ENCODE measurements at regions not wholly inside any gene's neighbourhood (a gene's known extent, or its start where the extent isn't known, plus 50 kb on each side); places are given as distances from the start of the nearest gene placed in this dataset.

- no peak for DNase-seq
Observed at GRCh38 chr1:103854279-103854678, 104.6 kb downstream of the AMY1C start.

GRCh38 chr1:103859721-103860120 is 110.0 kb downstream of the AMY1C start:
- no peak for DNase-seq

DNA sequence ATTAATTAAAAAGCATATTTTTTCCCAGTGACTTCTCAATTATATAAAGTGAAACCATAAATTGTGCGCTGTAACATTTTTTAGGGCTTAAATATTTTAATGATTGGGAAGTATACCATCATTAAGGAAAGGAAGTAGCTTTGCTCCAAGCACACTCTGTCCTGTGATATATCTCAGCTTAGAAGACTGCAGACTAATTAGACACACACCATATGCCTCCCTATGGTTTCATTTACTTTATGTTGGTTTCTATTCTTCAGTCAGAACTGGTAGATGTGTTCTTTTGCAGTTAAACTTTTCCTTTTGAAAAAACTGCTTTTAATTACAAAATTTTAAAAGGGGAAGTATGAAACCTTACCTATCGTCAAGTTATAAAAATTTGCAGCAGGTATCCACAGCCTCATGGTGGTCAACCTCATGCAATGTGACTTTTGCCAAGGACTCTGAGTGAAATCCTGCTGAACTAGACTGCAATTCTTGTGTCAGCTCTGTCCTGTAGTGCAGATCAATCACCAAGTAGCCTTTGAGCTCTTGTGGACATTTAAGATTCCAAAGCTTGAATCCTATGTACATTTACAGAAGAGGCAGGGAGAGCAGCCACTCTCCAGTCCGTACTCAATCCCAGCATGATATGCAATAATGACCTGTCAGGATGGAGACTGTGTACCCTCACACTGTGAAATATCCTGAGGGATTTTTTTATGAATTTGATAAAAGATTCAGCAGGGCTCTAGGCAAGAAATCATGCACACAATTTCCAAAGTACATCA is 149.1 kb downstream of the AMY1C start:
- no peak for DNase-seq

DNA sequence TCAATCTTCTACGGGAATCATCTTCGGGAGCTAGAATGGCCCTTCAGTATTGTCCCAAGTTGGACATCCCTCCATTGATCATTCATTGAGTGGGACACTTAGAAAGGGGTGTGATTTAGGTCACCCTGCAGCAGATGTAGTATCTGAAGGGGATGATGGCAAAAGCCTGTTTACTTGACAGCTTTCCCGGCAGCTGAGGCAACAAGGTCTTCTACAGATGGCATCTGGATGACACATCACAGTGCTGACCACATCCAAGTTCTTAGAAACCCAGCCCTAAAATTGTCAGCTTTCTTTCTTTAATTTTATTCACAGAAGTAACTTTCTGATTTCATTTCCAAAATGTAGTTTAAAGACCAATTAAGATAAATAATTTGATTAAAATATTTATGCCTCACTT is 150.3 kb downstream of the AMY1C start:
- no peak for DNase-seq

- no peak for DNase-seq
Observed at GRCh38 chr1:103901072-103901471, 151.4 kb downstream of the AMY1C start.

GRCh38 chr1:103905363-103905762 is 155.7 kb downstream of the AMY1C start:
- no peak for DNase-seq

DNA sequence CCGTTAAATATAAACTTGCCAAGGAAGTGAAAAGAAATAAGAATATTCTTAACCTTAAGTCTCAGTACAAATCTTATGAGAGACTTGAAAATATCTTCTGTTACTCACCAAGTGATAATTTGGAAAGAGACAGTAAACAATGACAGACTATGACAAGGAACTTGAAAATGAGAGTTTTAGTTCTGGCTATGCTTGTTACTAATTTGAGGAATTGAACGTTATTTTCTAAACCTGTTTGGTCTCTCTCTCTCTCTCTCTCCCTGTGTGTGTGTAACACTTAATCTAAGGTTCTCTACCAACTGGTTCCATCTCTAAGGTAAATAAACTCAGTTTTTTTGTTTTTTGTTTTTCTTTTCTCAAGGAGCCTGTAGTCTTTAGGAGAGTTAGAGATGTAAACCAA is 161.8 kb downstream of the AMY1C start:
- DNase-seq = no peak

DNA sequence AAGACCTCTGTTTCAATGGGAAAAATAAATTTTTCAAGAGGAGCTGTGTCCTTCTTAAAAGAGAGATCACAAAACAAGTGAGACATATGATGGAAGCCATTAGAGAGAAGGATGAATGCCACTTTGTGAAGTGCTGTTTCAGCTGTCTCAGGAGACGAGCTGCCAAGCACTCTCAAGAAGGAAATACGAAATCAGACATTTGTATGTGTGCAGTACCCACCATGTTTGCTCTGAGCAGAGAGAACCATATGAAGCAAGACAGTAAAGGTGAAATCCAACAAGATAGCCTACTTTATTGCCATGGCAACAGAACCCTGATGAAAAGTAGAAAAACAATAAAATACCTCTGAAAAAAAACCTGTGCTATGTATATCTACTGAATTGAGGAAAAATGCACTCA is 168.1 kb downstream of the AMY1C start:
- DNase-seq = no peak

GRCh38 chr1:103931891-103932290 is 182.2 kb downstream of the AMY1C start:
- DNase-seq = no peak

GRCh38 chr1:103937763-103938357 is 188.2 kb downstream of the AMY1C start:
- DNase-seq = no peak

GRCh38 chr1:103941086-103941485 is 191.4 kb downstream of the AMY1C start:
- DNase-seq = no peak

GRCh38 chr1:103942029-103942428 is 192.3 kb downstream of the AMY1C start:
- no peak for DNase-seq

GRCh38 chr1:103945774-103946173 is 196.1 kb downstream of the AMY1C start:
- DNase-seq = no peak

DNA sequence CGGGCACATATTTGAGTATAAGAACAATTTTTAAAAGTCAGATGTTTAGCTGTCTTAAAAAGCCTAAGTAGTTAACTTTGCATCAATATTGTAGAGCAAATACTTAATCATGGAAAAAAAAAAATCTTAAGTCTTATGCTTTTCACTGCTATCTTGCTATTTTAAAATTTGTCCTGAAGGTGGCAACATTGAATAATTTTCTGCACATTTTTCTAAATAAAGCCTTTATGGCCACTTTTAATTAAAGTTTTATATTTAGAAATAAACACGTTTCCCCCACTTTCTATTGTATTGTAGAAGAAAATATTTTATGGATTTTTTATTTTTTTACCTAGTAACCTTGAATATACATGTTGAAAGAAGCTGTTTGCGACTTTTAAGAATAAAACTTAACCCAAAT is 198.8 kb downstream of the AMY1C start:
- no peak for DNase-seq

DNA sequence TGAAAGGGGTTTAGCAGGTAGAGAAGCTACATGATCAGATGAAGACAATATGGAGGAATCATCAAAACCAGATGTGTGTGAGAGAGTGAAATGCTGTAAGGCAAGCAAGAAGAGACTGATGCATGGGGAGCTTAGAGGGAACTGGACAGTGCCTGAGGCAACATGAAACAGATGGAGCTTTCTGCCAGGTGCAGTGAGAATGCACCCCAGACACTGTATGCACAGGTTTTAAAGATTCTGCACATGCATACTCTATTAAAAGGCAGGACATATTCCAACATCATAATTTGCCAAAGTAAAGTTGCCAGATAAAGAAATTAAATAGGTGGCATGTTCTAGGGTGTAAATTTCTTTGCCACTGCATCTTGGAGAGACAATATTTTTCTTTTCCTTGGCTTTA is 200.1 kb downstream of the AMY1C start:
- DNase-seq = no peak

- DNase-seq = no peak
Observed at GRCh38 chr1:103953386-103953785, 203.7 kb downstream of the AMY1C start.

DNA sequence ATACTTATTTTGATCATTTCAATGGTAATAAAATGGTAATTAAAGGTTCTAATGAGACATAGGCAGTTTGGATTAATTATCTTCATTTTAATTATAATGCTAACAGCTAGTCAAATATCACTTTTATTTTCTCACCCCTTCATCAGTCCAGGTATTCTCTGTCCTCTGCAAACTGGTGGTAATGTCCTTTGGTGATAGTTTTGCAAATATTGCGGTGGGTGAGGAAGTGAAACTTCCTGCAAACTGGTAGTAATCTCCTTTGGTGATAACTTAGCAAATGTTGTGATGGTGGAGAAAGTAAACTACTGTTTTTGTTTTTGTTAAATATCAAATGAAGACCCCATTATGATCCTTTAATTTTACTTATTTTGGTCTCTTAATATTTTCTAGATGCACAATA is 209.0 kb downstream of the AMY1C start:
- DNase-seq = no peak

DNA sequence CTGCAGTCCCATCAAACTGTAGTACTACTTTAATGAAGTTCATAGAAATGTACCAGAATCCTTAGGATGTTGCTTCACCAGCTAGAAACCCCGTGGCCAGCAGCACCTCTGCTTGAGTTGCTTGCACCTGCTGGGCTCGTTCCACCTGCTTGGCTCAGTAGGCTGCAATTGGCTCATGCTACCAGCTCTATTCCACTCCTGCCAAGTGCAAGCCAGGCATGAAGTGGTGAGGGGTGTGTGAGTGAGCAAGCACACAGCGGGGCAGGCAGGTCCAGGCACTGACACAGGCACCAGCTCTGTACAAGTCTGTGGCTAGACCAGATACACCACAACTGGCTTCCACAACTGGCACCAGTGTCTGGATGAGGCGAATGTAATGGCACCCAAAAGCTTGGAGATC is 209.9 kb downstream of the AMY1C start:
- DNase-seq = no peak

GRCh38 chr1:103960045-103960444 is 210.3 kb downstream of the AMY1C start:
- DNase-seq = no peak

DNA sequence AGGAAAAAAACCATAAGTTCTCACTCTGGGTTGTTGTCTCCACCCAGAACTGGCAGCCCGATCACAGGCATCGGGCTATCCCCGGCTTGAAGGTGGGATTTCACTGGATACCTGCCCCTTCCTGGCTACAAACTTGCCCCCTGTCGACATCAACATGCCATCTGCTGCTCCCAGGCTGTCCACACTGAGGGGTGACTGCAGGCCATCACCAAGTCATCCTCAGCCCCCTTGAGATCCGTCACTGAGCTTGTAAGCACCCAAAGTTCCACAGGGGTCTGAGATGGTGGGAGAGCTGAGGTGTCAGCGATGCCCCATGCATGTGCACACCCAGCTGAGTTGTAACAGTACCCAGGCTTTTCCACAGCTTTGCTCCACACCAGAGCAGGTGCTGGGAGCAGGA is 211.0 kb downstream of the AMY1C start:
- DNase-seq = no peak

DNA sequence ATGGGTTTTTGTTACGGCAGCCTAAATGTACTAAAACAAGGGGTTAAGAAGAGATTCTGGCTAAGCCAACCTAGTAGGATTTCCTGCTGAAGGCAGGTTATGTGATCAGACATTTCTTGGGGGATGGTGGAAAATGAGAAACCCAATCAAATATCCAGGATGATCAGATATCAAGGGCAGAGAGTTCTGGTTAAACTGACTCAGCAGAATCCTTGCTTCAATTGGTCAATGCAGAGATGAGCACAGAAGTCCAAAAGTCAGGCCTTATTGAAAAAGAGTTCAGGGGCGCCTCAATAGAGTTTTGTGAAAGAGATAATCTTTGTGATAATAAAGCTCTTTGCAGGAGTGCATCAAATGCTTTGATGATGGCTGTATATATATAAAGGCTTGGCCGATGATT is 237.1 kb downstream of the AMY1C start:
- no peak for DNase-seq

DNA sequence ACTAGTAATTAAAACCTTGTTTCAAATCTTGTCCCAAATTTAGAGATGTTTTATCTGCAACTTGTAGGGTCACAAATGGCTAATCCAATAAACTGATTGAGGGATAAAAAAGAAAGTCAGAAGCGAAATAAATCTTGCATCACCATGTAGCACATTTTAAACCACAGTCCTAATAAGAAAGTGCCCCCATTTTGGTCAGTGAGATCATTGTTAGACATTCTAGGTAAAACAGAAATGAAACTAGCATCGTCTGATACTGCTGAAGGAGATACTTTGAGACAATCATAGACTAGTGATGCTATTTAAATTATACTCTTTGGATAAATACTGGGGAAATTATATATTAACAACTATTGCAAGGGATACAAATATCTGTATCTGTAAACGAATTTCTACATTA is 247.9 kb downstream of the AMY1C start:
- no peak for DNase-seq

GRCh38 chr1:104018922-104019674 is 269.4 kb downstream of the AMY1C start:
- no peak for DNase-seq

DNA sequence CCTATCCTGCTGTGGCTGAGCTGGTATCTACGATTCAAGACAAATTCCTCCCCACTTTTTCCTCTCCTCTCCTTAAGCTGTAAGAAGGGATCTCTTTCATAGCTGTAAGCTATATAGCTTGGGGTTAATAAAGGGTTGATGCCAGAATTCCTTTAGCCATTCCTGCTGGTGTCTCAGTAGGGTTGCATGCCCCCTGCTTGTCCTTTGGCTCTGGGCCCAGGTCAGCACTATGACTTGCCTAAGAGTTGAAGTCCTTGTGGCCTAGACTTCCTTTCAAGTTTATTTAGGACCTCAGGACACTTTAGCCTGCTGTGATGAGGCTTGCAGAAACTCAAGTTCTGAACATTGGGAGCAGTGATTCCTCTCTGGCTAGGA is 270.0 kb downstream of the AMY1C start:
- no peak for DNase-seq
